OCI-LY1 (cell line): ENCODE measurements at regions not wholly inside any gene's neighbourhood (a gene's known extent, or its start where the extent isn't known, plus 50 kb on each side); places are given as distances from the start of the nearest gene placed in this dataset.
"Not testable (repeated sequence)": the region's sequence is repeated elsewhere in the genome, so short reads cannot be mapped to it uniquely, and the experiment has no call there.

Experiments
- EZH2 ChIP-seq: fragments of 200-600 bp; sonication (generic), shearing (Covaris generic); IDR thresholded peaks from 2 replicates; pipeline ENCODE4 v1.8.0; 2017; ENCODE audit warnings: borderline replicate concordance, mixed run types, mild to moderate bottlenecking, antibody characterized with exemption, low read length, moderate library complexity, mixed read lengths
- TF ChIP-seq, protein P1 (sequence below): fragments of 200-600 bp; sonication (generic), shearing (Covaris generic); IDR thresholded peaks from 2 replicates; pipeline ENCODE4 v1.5.1; 2017; ENCODE audit warnings: mild to moderate bottlenecking, antibody characterized with exemption, low read length, moderate library complexity, mixed read lengths

DNA sequence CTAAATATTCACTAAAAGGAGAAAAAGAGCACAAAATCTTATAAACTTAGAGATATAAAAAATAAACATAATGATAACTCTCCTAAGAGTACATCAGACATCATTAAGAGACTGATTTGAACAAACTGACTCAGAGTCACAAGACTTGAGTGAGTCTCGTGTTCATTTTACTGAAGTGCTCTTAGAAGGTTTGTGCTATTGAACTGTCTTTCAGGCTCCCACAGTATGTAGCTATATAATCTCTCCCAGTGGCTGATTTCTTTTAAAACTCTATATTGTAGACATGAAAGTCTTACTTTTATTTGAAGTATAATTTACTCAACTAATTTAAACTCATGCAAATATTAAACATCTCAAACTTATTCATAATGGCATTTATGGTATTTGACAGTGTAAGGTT lies 456.0 kb upstream of the FAM174A start:
- TF ChIP-seq EZH2: not testable (repeated sequence)
- TF ChIP-seq, protein P1, sequence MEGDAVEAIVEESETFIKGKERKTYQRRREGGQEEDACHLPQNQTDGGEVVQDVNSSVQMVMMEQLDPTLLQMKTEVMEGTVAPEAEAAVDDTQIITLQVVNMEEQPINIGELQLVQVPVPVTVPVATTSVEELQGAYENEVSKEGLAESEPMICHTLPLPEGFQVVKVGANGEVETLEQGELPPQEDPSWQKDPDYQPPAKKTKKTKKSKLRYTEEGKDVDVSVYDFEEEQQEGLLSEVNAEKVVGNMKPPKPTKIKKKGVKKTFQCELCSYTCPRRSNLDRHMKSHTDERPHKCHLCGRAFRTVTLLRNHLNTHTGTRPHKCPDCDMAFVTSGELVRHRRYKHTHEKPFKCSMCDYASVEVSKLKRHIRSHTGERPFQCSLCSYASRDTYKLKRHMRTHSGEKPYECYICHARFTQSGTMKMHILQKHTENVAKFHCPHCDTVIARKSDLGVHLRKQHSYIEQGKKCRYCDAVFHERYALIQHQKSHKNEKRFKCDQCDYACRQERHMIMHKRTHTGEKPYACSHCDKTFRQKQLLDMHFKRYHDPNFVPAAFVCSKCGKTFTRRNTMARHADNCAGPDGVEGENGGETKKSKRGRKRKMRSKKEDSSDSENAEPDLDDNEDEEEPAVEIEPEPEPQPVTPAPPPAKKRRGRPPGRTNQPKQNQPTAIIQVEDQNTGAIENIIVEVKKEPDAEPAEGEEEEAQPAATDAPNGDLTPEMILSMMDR: not testable (repeated sequence)
